Neuronal stem cell (in vitro differentiated cells): ENCODE measurements at regions not wholly inside any gene's neighbourhood (a gene's known extent, or its start where the extent isn't known, plus 50 kb on each side); places are given as distances from the start of the nearest gene placed in this dataset.
A peak's percentile ranks its signal among the peaks of the same experiment; 100 is the strongest.

ENCODE experiments used
- DNase-seq: peaks from one replicate; pipeline ENCODE4 v3.0.0-alpha.2; 2013; ENCODE audit warnings: low spot score
- H2AFZ ChIP-seq: one replicate; pipeline ENCODE4 v1.6.1; 2013; ENCODE audit warnings: mild to moderate bottlenecking, low read length, inconsistent platforms
- H2AK5ac ChIP-seq: 2 replicates; pipeline ENCODE4 v1.6.1; 2013; ENCODE audit warnings: low read depth, mild to moderate bottlenecking, inconsistent platforms, low read length, moderate library complexity, mixed read lengths
- H2BK120ac ChIP-seq: 2 replicates; pipeline ENCODE4 v1.6.1; 2013; ENCODE audit warnings: low read depth, mild to moderate bottlenecking, inconsistent platforms, low read length, moderate library complexity, mixed read lengths
- H2BK12ac ChIP-seq: one replicate; pipeline ENCODE4 v1.6.1; 2013; ENCODE audit warnings: low read length, inconsistent platforms
- H2BK15ac ChIP-seq: 2 replicates; pipeline ENCODE4 v1.6.1; 2013; ENCODE audit warnings: mild to moderate bottlenecking, low read length, inconsistent platforms, mixed read lengths
- H2BK5ac ChIP-seq: one replicate; pipeline ENCODE4 v1.6.1; 2013; ENCODE audit warnings: inconsistent platforms, mild to moderate bottlenecking, low read length, moderate library complexity
- H3K14ac ChIP-seq: one replicate; pipeline ENCODE4 v1.6.1; 2013; ENCODE audit warnings: low read length, inconsistent platforms
- H3K18ac ChIP-seq: 2 replicates; pipeline ENCODE4 v1.6.1; 2013; ENCODE audit warnings: low read length, inconsistent platforms
- H3K23ac ChIP-seq: 2 replicates; pipeline ENCODE4 v1.6.1; 2013; ENCODE audit warnings: low read depth, mild to moderate bottlenecking, mixed read lengths, low read length, inconsistent platforms; ENCODE audit not compliant: poor library complexity
- H3K27ac ChIP-seq: replicated peaks from 3 replicates; pipeline ENCODE4 v1.5.1; 2013; ENCODE audit warnings: low read length, inconsistent platforms
- H3K27me3 ChIP-seq, 3 experiments: 2 replicates each; pipeline ENCODE4 v1.6.1; 2013; ENCODE audit warnings: low read length in 3 of 3, mild to moderate bottlenecking in 2 of 3, inconsistent platforms in 1 of 3, low read depth in 1 of 3, mixed read lengths in 1 of 3, moderate library complexity in 1 of 3; ENCODE audit not compliant: control insufficient read depth in 3 of 3, insufficient read depth in 3 of 3
- H3K36me3 ChIP-seq, 2 donors: replicated peaks in 1 of 2; 2 replicates each; pipeline ENCODE4 v1.6.1; 2013; ENCODE audit warnings: low read length in 2 of 2; ENCODE audit not compliant: control insufficient read depth in 2 of 2, insufficient read depth in 2 of 2
- H3K4ac ChIP-seq: 2 replicates; pipeline ENCODE4 v1.6.1; 2013; ENCODE audit warnings: inconsistent platforms, mild to moderate bottlenecking, low read length, moderate library complexity
- H3K4me1 ChIP-seq, 2 donors: 1 replicate in 1 of 2; 2 replicates in 1 of 2; pipeline ENCODE4 v1.6.1; 2013; ENCODE audit warnings: low read length in 2 of 2, low read depth in 1 of 2; ENCODE audit not compliant: control insufficient read depth in 2 of 2, insufficient read depth in 1 of 2
- H3K4me2 ChIP-seq: one replicate; pipeline ENCODE4 v1.6.1; 2013; ENCODE audit warnings: mild to moderate bottlenecking, low read length, inconsistent platforms; ENCODE audit not compliant: insufficient read depth, poor library complexity, severe bottlenecking
- H3K4me3 ChIP-seq, 2 donors: 2 replicates each; pipeline ENCODE4 v1.5.1; 2013; ENCODE audit warnings: low read length in 2 of 2, mild to moderate bottlenecking in 2 of 2, inconsistent platforms in 1 of 2, moderate library complexity in 1 of 2
- H3K79me1 ChIP-seq: one replicate; pipeline ENCODE4 v1.6.1; 2013; ENCODE audit warnings: low read depth, mild to moderate bottlenecking, inconsistent platforms, low read length, moderate library complexity
- H3K9ac ChIP-seq: one replicate; pipeline ENCODE4 v1.6.1; 2013; ENCODE audit warnings: mild to moderate bottlenecking, low read depth, low read length, inconsistent platforms; ENCODE audit not compliant: poor library complexity
- H3K9me3 ChIP-seq, 2 donors: replicated peaks in 1 of 2; 2 replicates each; pipeline versions ENCODE3 to v1.6.1; 2013; ENCODE audit warnings: low read length in 2 of 2, mild to moderate bottlenecking in 2 of 2, inconsistent platforms in 1 of 2, low read depth in 1 of 2, mixed read lengths in 1 of 2, moderate library complexity in 1 of 2; ENCODE audit not compliant: control insufficient read depth in 2 of 2, insufficient read depth in 1 of 2
- H4K8ac ChIP-seq: one replicate; pipeline ENCODE4 v1.6.1; 2013; ENCODE audit warnings: low read depth, mild to moderate bottlenecking, inconsistent platforms, low read length, moderate library complexity
- H4K91ac ChIP-seq: one replicate; pipeline ENCODE4 v1.6.1; 2013; ENCODE audit warnings: low read length, low read depth, mild to moderate bottlenecking, inconsistent platforms; ENCODE audit not compliant: poor library complexity
- WGBS, 2 donors: extraction: QIAGEN DNeasy Blood & Tissue Kit; methylation state at CpG; one replicate each; pipeline ENCODE4 v1.1.7; 2013; ENCODE audit warnings: missing lambda C conversion rate in 2 of 2, mixed read lengths in 1 of 2; ENCODE audit not compliant: insufficient read length in 2 of 2, insufficient replicate concordance in 1 of 2; ENCODE audit errors: extremely low coverage in 2 of 2; 5-methylcytosine and 5-hydroxymethylcytosine counted together

DNA sequence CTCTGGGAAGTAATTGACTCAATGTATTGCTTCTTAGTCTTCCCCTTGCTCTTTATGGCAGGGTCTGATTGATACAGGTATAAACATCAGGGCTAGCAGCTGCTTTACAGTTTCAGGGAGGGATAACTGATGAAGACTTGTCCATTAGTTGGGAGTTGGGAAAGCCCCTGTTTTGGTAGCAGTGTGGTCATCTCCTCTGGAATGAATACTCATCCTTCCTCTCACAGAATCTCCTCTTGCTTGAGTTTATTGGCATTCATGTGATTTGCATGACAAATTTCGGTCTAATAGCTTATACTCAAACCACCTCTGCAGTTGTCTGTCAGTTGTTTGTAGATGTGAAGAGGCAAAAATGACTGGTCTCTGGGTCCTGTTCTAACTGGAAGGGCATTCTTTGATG lies 79.7 kb downstream of the FAT3 start:
- no peak overlapping the region for H2BK120ac ChIP-seq
- H3K4me3 ChIP-seq, result no peak overlapping the region
- no peak overlapping the region for H3K14ac ChIP-seq
- no peak overlapping the region for H4K8ac ChIP-seq
- no peak overlapping the region for H2BK12ac ChIP-seq
- no peaks in the 10 kb centered on the region for H3K27me3 ChIP-seq
- H3K36me3 ChIP-seq, result peaks cover 0 to 18% of the 10 kb centered on the region in 2 donors
- H3K4me2 ChIP-seq, result no peak overlapping the region
- WGBS, 2 donors, result no CpG with 5 or more reads among the region's 1 CpG
- no peak overlapping the region for H3K23ac ChIP-seq
- H2BK5ac ChIP-seq, result no peak overlapping the region
- no peak overlapping the region for H4K91ac ChIP-seq
- DNase-seq, result no peak
- H3K9ac ChIP-seq, result no peak overlapping the region
- no peak overlapping the region for H3K27ac ChIP-seq
- H3K4ac ChIP-seq, result no peak overlapping the region
- no peak overlapping the region for H2AK5ac ChIP-seq
- H2BK15ac ChIP-seq, result no peak overlapping the region
- peaks cover 7 to 21% of the 10 kb centered on the region in 2 donors for H3K4me1 ChIP-seq
- peaks cover 0 to 2% of the 10 kb centered on the region in 2 donors for H3K9me3 ChIP-seq
- peaks cover 2% of the 10 kb centered on the region for H3K79me1 ChIP-seq
- H2AFZ ChIP-seq, result no peak overlapping the region
- no peak overlapping the region for H3K18ac ChIP-seq

DNA sequence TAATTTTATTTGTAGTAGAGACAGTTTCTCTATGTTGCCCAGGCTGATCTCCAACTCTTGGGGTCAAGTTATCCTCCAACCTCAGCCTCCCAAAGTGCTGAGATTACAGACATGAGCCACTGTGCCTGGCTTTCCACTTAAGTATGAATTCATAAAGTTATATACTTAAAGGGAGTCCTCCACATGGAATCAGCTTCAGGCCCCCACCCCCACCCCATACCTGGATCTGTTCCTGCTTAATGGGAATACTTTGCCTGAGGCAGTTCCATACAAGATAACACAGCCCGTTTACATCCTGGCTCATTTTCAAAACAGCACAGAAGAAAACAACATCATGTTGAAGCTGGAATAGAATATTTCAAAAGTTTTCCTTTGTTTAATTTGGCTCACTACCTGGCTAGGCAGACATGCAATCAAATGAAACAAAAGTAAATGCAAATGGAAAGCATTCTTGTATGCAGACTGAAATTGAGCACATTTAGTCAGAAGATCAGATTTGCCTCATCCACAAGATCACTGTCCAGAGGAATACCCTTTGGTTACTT lies 82.4 kb downstream of the FAT3 start:
- Histone ChIP-seq H3K18ac (no peak overlapping the region), H2AFZ (no peak overlapping the region), H3K36me3 (peaks cover 0 to 4% of the 10 kb centered on the region in 2 donors), H3K79me1 (no peaks in the 10 kb centered on the region), H2BK12ac (no peak overlapping the region), H3K4me1 (peaks cover 12 to 21% of the 10 kb centered on the region in 2 donors), H3K4me2 (no peak overlapping the region), H2BK15ac (no peak overlapping the region), H3K27ac (no peak overlapping the region), H3K4ac (no peak overlapping the region), H3K27me3 (no peaks in the 10 kb centered on the region), H3K9ac (no peak overlapping the region), H2BK5ac (no peak overlapping the region), H3K23ac (no peak overlapping the region), H3K9me3 (peaks cover 0 to 13% of the 10 kb centered on the region in 2 donors), H2AK5ac (no peak overlapping the region), H4K8ac (no peak overlapping the region), H3K14ac (no peak overlapping the region), H3K4me3 (no peak overlapping the region), H4K91ac (no peak overlapping the region), H2BK120ac (no peak overlapping the region)
- no peak for DNase-seq
- no CpG with 5 or more reads among the region's 1 CpG for WGBS, 2 donors

DNA sequence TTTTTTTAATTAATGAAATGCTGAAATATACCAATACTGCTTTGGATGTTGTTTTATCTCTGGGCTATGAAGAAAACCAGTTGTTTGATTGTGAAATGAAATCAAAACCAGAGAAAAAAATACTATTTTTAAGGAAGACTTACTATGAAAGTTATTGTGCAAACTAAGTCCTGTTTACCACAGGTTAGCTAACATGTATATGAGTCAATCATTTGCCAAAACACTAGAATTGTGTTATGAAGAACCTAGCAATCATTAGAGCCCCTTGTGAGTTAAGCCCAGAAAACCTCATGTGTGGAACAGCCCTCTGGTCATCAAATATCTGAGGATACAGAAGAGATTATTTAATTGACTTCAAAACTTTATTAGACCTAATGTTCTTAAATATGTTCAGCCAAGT lies 83.7 kb downstream of the FAT3 start:
- Histone ChIP-seq H2BK12ac (no peak overlapping the region), H4K91ac (no peak overlapping the region), H3K4me2 (peak overlapping the region; percentile 29), H2BK15ac (no peak overlapping the region), H3K79me1 (no peaks in the 10 kb centered on the region), H3K27me3 (no peaks in the 10 kb centered on the region), H3K27ac (peak overlapping the region; percentile 95), H3K4me3 (peak overlapping the region in 1 of 2 donors; percentile 36), H3K4me1 (peaks cover 13 to 18% of the 10 kb centered on the region in 2 donors), H2BK120ac (no peak overlapping the region), H4K8ac (no peak overlapping the region), H2AK5ac (no peak overlapping the region), H3K36me3 (peaks cover 0 to 17% of the 10 kb centered on the region in 2 donors), H3K18ac (no peak overlapping the region), H2AFZ (no peak overlapping the region), H3K4ac (no peak overlapping the region), H3K23ac (no peak overlapping the region), H3K14ac (no peak overlapping the region), H3K9me3 (peaks cover 0 to 20% of the 10 kb centered on the region in 2 donors), H2BK5ac (no peak overlapping the region), H3K9ac (no peak overlapping the region)
- no peak for DNase-seq

DNA sequence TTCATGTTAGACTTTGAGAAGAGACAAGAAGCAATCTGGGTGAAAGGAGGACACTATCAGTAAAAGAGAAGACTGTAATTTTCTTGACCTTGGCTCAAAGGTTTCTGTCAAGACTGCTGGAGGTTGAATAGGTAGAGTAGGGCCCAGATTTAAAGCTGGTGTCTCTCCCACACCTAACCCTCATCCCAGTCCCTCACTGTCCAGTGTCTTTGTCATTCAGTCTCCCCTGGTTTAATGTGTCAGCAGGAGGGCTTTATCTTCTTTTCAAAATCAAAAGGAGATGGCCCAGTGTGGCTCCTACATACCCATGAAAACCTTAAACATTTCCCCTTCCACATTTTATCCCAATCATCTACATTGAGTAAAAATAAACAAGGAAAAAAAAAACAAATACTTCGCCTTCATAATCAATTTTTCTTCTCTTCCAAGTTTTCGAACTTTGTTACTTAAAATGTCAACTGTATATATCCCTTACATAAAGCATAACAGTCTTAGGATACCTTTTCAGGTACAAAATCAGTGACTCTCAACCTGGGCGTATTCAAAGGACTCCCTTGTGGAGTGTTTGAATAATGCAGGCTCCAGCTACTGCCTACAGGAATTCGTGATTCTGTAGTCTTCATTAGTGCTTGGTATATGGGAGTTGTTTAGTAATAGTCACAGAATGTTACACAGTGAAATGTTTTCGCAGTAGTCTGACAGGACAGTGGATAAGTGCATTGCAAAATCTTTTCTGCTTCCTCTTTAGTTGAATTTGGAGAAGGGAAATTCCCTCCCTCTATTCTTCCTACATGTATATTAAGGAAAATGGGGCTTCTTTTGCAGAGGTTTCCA lies 87.2 kb downstream of the FAT3 start:
- Histone ChIP-seq H3K23ac (no peak overlapping the region), H3K79me1 (no peaks in the 10 kb centered on the region), H2BK120ac (no peak overlapping the region), H3K4me3 (no peak overlapping the region), H3K18ac (no peak overlapping the region), H3K4ac (no peak overlapping the region), H3K9ac (no peak overlapping the region), H3K27ac (peak overlapping the region; percentile 24), H2AFZ (no peak overlapping the region), H2BK5ac (no peak overlapping the region), H2BK12ac (no peak overlapping the region), H2AK5ac (no peak overlapping the region), H3K4me2 (no peak overlapping the region), H2BK15ac (no peak overlapping the region), H4K8ac (no peak overlapping the region), H3K36me3 (peaks cover 0 to 37% of the 10 kb centered on the region in 2 donors), H4K91ac (no peak overlapping the region), H3K4me1 (peaks cover 15 to 18% of the 10 kb centered on the region in 2 donors), H3K9me3 (peaks cover 0 to 20% of the 10 kb centered on the region in 2 donors), H3K27me3 (no peaks in the 10 kb centered on the region), H3K14ac (no peak overlapping the region)
- WGBS, 2 donors, result no CpG with 5 or more reads among the region's 5 CpGs
- DNase-seq, result no peak
